ENCODE measurements at regions not wholly inside any gene's neighbourhood (a gene's known extent, or its start where the extent isn't known, plus 50 kb on each side); places are given as distances from the start of the nearest gene placed in this dataset.

GRCh38 chr2:43078781-43079755, 147.3 kb downstream of the ZFP36L2 start:
- TF ChIP-seq REST (IDR thresholded peaks at IDR 0.05; ENCODE audit: insufficient read depth in 1 of 2, low read depth in 2 of 2, low read length in 2 of 2): no peak
- TF ChIP-seq TAF1 (IDR thresholded peaks at IDR 0.05; ENCODE audit: borderline replicate concordance, insufficient read depth, low read length): no peak
- no peak for TF ChIP-seq SIN3A (IDR thresholded peaks at IDR 0.05; ENCODE audit: borderline replicate concordance, insufficient read depth, low read length)
- TF ChIP-seq POLR2AphosphoS5 (IDR thresholded peaks at IDR 0.05; ENCODE audit: low read depth, low read length): no peak

Data from PFSK-1 (cell line).